Retinal pigment epithelial cell (primary cell): ENCODE measurements at regions not wholly inside any gene's neighbourhood (a gene's known extent, or its start where the extent isn't known, plus 50 kb on each side); places are given as distances from the start of the nearest gene placed in this dataset.
"Not testable (repeated sequence)": the region's sequence is repeated elsewhere in the genome, so short reads cannot be mapped to it uniquely, and the experiment has no call there.

ENCODE experiments used
- DNase-seq: peaks from one replicate; pipeline ENCODE4 v3.0.0-alpha.2; 2010; ENCODE audit warnings: low read depth
- H3K4me3 ChIP-seq: 2 replicates; pipeline ENCODE4 v1.5.1; 2011; ENCODE audit warnings: mild to moderate bottlenecking, low read length, control low read depth, moderate library complexity
- CTCF ChIP-seq: conservative IDR thresholded peaks from 2 replicates; pipeline ENCODE4 v1.5.1; 2011; ENCODE audit warnings: low read depth, low read length, control low read depth, inconsistent platforms

DNA sequence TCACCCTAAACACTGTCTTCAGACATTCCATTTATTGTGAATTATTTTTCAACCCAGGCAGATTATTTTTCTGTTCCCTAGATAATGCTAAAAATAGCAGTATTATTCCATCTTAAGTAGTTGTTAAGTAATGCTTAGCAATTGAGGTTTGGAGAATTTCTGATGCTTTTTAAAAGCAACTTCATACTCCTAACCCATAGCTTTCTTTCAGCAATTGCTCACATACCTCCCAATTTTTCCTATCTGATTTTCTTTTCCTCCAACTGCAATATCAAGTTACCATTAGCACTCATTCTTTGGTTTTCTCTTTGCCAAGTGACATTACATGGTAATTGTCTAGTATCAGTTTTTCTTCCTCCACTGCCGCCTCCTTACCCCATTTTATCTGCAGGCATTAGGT is 104.7 kb downstream of the GPR85 start:
- no peak overlapping the region for H3K4me3 ChIP-seq
- DNase-seq, result no peak
- TF ChIP-seq CTCF, result no peak

DNA sequence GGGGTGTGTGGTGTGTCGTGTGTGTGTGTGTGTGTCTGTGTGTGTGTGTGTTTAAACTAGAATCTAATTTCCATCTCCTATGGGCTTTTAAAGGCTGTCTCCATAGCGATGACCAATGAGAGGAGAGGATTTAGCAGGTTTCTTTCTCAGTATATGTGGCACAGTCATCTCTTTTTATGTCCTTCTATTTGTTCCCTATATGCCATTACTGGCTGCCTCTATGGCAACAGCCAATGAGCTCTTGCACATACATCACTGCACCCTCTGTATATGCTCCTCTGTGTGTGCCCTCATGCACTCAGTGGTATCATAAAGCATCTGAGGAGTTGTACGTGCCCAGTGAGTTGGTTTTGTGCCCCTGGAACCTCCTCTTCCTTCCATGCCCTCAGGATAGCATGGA is 107.6 kb downstream of the GPR85 start:
- not testable (repeated sequence) for H3K4me3 ChIP-seq, DNase-seq

- not testable (repeated sequence) for DNase-seq, H3K4me3 ChIP-seq
Observed at GRCh38 chr7:112977244-112977955, 109.2 kb downstream of the GPR85 start.

- TF ChIP-seq CTCF, result peak; percentile 23
- no peak for DNase-seq
- H3K4me3 ChIP-seq, result no peak overlapping the region
Observed at GRCh38 chr7:112970771-112971170, 115.9 kb downstream of the GPR85 start.

- no peak overlapping the region for H3K4me3 ChIP-seq
- DNase-seq, result no peak
- no peak for TF ChIP-seq CTCF
Observed at GRCh38 chr7:112969946-112970345, 116.7 kb downstream of the GPR85 start.

DNA sequence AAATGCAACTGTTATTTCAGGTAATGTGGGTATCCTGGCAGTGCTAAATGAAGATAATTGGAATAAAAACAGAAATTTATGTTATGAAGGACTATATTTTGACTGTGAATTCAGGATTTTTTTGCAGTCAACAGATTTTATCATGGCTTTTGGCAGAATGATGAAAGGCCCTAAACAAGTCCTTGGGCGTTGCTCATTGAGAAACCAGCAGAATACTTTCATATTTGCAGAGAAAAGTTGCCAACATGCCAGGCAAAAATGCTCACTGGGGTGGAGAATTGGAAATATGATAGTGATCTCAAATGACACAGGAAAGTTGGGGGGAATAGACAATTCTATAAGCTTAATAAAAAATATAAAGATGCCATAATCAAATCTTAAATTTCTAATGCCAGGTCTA is 121.1 kb downstream of the GPR85 start:
- no peak for TF ChIP-seq CTCF
- no peak for DNase-seq
- no peak overlapping the region for H3K4me3 ChIP-seq

- no peak for TF ChIP-seq CTCF
- no peak overlapping the region for H3K4me3 ChIP-seq
- DNase-seq, result no peak
Observed at GRCh38 chr7:112963634-112964033, 123.0 kb downstream of the GPR85 start.

- H3K4me3 ChIP-seq, result no peak overlapping the region
- no peak for TF ChIP-seq CTCF
- DNase-seq, result no peak
Observed at GRCh38 chr7:112962815-112963214, 123.8 kb downstream of the GPR85 start.
